ENCODE measurements at regions not wholly inside any gene's neighbourhood (a gene's known extent, or its start where the extent isn't known, plus 50 kb on each side); places are given as distances from the start of the nearest gene placed in this dataset.

DNA sequence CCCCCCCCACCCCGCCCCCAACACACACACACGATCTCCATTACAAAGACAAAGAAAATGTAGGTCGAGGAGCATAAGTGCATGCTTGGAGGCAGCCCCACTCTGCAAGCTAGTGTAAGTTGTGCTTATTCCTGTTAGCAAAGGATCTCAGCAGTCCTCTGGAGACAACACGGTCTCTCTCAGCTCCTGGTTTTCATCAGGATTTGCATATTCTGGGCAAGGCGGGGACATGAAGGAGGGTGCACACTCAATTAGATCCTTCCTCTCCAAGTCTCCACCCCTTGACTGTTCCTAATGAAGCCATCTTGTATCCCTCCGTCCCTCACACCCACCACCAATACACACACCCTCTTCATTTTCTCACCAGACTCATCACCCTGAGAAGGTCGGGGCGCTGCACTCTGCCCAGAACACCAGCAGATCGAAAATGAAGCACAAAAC, 63.8 kb downstream of the MRPL46 start:
- DNase-seq, result no peak

DNA sequence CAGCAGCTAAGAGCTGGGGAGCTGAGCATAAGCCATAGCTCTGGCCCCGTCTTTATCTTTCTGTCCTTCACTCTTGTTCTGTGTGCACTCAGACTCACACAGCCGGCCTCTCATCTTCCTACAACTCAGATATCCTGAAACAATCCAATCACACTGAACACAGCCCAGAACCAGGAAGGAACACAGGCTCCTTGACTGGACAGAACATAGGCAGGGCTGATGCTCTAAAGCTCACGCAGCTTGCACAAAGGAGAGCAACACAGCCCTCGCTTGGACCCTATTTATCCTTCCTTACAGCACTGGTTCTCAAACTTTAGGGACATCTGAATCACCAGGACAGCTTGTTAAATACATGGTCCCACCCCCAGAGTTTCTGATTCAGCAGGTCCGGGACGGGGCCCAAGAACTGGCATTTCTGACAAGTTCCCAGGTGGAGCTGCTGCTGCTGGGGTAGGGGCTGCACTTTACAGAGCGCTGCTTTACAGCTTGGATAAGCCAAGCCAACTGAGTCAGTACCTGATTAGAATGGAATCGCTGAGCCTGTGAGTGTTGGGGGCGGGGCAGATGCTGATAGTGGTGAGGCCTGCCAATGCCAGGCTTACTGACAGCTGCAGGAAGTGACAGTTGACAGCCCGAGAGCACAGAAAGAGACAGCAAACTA, 65.1 kb downstream of the MRPL46 start:
- DNase-seq, result no peak

- no peak for DNase-seq
These were observed 65.8 kb downstream of the MRPL46 start for GRCh38 chr15:88401251-88401995.

- DNase-seq, result no peak
These were observed 66.5 kb downstream of the MRPL46 start for GRCh38 chr15:88400591-88401250.

DNA sequence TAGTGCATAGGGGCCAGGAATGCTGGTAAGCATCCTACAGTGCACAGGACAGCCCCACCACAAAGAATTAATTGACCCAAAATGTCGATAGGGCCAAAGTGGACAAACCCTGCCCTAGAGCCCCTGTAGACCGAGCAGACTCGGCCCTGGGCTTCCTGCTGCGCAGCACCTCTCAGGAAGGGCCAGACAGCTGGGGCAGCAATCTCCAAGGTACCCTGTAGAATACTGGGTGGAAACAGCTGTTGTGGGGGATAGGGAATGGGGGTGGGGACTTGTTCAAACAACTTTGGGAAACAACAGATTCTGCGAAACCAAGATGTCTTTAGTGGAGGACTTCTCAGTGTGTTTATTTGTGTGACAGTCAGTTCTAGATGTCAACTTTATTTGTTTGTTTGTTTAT, 67.1 kb downstream of the MRPL46 start:
- DNase-seq, result peak; percentile 41

DNA sequence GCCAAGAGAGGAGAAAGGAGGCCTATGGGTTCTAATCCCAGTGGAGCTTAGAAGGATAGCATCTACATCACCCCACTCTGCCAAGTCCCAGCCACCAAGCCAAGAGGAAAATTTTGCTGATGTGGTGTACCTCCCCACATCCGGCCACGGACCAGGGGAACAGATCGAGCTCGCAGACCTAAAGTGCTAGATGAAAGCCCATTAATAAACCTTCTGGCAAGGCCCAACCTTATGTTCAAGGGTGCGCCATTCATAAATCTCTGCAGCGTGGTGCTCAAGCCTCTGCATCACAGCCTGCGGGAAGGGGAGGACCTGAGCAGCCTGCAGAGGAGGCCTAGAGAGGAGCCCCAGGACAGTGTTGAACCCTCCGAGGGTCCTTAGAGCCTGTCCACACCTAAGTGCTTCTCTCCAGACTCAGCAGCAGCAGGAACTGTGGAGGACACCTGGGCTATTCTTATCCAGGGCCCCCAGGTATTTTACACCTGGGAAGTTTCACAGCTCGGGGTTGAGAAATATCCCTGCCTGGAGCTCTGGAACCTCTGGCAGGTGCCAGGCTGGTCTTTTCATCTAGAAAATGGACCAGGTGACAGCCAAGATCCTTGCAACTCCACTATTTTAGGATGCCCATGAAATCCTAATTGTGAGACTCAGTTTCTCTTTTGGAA, 68.0 kb downstream of the MRPL46 start:
- DNase-seq, result no peak

- DNase-seq, result no peak
These were observed 69.2 kb downstream of the MRPL46 start for GRCh38 chr15:88398011-88398410.

DNA sequence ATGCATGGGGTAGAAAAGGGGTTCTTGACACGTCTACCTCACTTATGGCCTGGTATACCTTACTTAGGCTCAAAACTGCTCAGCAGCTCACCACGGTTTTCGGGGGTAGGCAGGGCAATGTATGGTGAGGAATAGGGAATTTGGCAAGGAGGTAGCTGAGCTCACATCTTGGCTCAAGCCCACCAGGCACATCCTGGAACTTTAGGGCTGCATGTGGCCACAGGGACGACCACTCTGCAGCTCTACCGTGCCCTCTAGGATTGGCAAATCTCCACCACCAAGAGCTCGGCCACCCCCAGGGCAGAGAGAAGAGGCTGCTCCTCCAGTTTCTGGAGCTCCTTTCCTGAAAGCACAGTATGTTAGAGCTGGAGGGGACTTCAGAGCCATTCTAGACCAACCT, 69.7 kb downstream of the MRPL46 start:
- no peak for DNase-seq

- DNase-seq, result peak; percentile 18
These were observed 71.1 kb downstream of the MRPL46 start for GRCh38 chr15:88395872-88396781.

- DNase-seq, result peak; percentile 7
These were observed 71.9 kb downstream of the MRPL46 start for GRCh38 chr15:88395241-88395640.

GRCh38 chr15:88394553-88395145, 72.5 kb downstream of the MRPL46 start:
- DNase-seq, result peak; percentile 3

GRCh38 chr15:88393719-88394519, 73.3 kb downstream of the MRPL46 start:
- peak; percentile 42 for DNase-seq

GRCh38 chr15:88391700-88392099, 75.5 kb downstream of the MRPL46 start:
- no peak for DNase-seq

DNA sequence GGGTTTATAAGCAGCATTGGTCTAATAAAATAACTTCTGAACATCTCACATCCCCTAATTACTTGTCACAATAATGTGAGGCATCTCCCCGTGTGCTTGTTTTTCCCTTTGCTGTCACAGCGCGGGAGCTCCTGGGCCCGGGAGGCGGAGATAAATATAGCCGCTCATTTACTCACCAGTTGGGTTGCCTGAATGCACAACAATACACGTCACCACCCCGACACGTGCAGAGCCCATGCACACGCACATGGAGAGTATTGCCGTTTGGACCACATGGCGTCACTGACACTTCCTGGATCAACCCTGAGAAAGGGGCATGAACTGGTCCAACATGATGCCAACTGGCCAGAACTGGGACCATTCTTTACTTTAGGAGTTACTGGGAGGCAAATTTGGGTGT, 76.2 kb downstream of the MRPL46 start:
- no peak for DNase-seq

DNA sequence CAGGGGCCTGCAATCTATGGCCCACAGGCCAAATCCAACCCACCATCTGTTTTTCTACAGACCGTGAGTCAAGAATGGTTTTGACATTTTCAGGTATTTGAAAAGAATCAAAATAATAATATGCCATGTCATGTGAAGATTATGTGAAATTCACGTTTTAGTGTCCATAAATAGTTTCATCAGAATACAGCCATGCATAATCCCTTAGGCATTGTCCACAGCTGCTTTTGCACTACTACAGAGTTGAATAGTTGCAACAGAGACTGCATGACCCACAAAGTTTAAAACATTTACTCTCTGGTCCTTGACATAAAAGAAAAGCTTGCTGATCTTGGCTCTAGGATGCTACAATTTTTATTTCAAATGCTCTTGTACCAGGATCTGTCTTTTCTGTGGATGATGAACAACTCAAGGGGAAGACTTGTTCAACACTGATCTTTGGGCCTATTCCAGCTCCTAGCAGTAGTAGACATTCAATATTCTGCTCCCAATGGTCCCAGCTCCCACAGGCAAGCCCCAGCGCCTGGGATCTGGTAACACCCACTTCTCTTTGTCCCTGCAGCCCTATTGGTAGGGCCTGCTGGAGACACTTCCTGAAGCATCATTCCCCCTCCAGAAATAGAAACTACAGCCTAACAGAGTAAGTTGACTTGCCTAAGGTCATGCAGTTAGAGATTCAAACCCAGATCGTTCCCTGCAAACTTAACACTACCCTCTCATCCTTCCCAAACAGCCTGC, 76.9 kb downstream of the MRPL46 start:
- no peak for DNase-seq

DNA sequence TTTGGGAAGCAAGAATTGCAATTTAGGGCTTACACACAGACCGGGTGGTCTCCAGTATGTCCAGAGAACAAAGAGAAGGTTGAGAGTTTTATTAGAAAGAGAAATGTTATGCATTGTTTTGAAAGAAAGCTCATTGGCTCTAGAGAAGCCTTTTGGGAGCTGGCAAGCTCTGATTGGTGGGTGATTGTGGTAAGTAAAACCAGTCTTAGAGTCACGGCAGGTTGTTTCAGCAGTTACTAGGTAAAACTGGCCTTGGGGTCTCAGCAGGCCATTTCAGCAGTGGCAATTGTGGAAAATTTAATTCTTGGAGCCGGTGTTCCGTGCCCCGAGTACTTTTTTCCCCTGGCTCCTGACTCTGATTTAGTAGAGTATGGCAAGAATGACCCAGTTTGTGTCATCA, 78.1 kb downstream of the MRPL46 start:
- DNase-seq, result no peak

GRCh38 chr15:88388686-88389085, 78.5 kb downstream of the MRPL46 start:
- DNase-seq, result no peak

- peak; percentile 43 for DNase-seq
These were observed 82.0 kb downstream of the MRPL46 start for GRCh38 chr15:88385078-88385700.

- DNase-seq, result peak; percentile 43
These were observed 83.8 kb downstream of the MRPL46 start for GRCh38 chr15:88383354-88383753.

GRCh38 chr15:88382482-88382983, 84.7 kb downstream of the MRPL46 start:
- peak; percentile 10 for DNase-seq

Measured in activated CD8-positive, alpha-beta memory T cell treated with anti-CD3 and anti-CD28 coated beads, Interleukin-2, amount 50 U/mL, for 48 hours (primary cell).